Left forelimb (tissue), 1 donor: ENCODE measurements at regions not wholly inside any gene's neighbourhood (a gene's known extent, or its start where the extent isn't known, plus 50 kb on each side); places are given as distances from the start of the nearest gene placed in this dataset.
"Not testable (repeated sequence)": the region's sequence is repeated elsewhere in the genome, so short reads cannot be mapped to it uniquely, and the experiment has no call there.

Experiments used
- DNase-seq: peaks from one replicate; pipeline ENCODE4 v3.0.0-alpha.2; 2018; ENCODE audit warnings: low spot score

DNA sequence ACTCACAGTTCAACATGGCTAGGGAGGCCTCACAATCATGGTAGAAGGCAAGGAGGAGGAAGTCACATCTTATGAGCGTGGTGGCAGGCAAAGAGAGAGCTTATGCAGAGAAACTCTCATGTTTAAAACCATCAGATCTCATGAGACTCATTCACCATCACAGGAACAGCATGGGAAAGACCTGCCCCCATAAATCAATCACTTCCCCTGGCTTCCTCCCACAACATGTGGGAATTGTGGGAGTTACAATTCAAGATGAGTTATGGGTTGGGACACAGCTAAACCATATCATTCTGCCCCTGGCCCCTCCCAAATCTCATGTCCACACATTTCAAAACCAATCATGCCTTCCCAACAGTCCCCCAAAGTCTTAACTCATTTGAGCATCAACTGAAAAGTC is 268.8 kb upstream of the SPAG17 start:
- not testable (repeated sequence) for DNase-seq

DNA sequence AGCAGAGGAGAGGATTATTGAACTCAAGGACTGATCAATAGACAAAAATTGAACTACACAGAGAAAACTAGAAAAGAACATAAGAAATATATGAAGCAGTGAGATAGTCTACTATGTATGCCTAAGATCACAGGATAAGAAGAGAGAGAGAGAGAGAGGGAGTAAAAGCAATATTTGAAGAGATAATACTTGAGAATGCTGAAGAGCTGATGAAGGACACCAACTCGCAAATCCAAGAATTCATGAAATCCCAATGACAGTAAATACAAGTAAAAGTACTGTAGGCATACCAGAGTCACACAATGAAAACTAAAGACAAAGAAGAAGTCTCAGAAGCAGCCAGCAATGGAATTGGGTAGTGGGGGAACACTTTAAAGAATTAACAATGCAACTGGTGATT is 260.1 kb upstream of the SPAG17 start:
- DNase-seq: no peak

DNA sequence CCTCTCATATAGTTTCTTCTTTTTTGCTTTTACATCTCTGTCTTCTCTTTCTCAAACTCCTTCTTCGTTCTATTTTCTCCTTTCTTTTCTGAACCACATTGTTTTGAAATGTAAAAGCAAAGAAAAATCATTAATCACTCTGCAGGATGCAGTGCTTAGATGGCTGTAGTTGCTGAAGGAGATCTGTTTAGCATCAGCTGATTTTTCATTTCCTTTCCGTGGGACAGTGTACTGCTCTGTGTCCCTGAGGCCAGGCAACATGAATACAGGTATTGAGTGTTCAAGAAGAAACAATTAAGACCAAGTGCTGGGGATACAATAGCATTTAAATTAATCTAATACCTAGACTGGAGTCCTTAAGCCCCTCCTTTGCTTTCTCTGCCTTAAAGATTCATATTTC is 257.2 kb upstream of the SPAG17 start:
- DNase-seq: no peak

DNA sequence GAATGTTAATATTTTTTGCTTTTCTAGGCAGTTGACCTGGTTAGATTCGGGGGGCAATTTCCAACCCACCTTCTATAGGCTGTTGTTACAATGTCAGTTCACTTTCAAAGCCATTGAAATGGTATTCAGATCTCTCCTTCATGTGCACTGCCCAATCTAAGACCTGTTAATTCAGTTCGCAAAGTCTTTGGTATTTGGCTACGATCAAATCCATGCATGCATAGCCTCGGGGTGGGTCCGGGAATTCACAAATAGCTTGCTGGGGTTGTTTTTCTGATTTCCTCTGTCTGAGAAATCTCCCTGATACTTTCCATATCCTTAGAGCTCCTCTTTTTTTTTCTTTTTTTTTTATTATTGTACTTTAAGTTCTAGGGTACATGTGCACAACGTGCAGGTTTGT is 252.6 kb upstream of the SPAG17 start:
- DNase-seq: no peak

DNA sequence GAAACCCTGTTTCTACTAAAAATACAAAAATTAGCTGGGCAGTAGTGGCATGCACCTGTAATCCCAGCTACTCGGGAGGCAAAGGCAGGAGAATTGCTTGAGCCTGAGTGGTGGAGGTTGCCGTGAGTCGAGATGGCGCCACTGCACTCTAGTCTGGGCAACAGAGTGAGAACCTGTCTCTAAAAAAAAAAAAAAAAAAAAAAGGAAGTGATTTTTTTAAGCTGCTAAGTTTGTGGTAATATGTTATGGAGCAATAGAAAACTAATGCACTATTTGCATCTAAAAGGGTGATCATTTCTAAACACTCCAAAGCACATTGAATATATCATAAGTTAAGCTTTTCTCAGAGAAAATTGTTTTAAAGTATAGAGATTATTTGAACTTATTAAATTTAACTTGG is 244.8 kb upstream of the SPAG17 start:
- no peak for DNase-seq

DNA sequence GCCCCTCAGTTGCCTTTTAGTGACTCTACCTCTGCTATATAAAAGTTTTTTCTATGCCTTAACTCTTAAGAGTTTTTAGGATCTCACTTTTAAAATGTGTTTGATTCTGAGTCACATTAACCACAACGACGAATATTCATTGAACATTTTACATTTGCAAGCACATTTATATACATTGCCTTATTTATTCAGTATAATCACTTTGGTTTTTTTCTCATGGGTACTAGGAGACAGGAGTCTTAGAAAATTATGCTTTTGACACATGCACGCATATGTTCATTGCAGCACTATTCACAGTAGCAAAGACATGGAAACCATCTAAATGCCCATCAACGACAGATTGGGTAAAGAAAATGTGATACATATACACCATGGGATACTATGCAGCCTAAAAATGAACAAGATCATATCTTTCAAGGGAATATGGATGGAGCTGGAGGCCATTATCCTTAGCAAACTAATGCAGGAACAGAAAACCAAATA is 236.9 kb upstream of the SPAG17 start:
- no peak for DNase-seq

DNA sequence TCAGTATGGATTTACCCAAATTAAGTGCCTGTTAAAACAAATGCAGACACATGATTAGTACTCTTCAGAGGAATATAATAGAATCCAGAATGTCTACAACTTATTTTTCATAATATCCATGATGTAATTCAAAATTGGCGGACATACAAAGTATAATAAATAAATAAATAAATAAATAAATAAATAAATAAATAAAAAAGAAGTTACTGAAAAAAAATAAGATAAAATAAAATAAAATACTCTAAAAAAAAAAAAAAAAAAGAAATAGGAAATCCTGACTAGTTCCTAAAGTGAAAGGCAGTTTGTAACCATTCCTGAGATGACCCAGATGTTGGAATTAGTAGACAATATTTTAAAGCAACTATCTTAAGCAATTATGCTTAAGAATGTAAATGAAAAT is 219.0 kb upstream of the SPAG17 start:
- no peak for DNase-seq

DNA sequence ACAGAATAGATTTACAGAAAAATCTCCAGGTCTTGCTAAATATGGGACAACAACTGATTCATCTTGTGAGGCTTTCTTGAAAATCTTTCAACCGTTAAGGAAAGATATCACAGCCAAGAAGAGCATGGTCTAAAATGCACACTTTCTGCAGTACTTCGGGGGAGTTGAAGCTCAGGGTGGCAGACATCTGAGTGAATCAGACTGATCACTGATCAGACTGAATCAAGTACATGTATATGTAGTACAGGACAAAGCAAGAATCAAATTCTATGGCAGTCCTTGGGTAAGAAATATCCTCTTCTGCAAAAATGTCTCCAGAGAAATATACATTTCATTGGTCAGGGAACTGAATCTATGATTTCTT is 212.4 kb upstream of the SPAG17 start:
- no peak for DNase-seq

DNA sequence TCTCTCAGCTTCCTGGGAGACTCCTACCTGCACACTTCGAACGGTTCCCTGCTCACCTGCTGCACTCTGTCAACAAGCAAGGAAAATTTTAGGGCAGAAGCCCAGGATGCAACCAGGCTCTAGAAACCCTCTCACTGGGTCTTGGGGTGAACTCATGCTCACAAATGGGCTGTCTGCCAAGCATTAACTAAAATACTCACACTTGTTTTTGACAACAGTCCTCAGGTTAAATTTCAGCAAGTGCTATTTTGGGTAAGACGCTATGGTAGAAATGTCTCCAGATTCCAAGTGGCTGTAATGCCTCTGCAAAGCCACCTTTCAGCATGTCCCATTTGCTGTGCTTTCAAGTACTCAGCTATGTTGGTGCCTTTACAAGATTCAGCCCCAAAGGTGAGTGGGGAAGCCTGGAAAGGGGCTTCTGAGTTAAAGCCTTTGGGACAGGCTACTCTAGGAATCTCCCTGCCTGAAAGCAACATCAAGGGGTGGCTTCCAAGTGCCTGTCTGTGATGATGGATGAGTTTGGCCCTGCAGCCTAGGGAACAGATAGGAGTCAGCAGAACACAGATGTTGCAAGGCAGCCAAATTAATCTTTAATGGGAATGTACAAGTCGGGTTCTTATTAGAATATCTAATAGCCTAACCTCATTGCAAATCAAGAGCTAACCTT is 211.9 kb upstream of the SPAG17 start:
- DNase-seq: no peak

DNA sequence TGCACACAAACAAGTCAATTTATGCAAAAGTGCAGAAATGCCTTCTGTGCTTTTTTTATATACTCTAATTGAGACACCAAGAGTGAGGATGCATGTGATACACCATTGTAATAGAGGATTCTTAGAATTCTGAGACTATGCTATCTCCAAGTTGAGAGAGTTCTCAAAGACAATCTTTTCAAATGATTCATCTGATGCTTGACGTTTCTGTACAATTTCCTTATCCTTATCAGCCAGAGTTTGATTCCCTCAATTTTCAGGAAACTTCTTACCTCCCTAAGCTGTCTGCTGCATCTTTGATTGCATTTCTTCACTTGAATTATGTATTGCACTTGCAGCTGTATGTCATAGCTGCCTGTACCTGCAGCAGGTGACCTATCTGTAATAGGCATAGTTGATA is 211.3 kb upstream of the SPAG17 start:
- no peak for DNase-seq

DNA sequence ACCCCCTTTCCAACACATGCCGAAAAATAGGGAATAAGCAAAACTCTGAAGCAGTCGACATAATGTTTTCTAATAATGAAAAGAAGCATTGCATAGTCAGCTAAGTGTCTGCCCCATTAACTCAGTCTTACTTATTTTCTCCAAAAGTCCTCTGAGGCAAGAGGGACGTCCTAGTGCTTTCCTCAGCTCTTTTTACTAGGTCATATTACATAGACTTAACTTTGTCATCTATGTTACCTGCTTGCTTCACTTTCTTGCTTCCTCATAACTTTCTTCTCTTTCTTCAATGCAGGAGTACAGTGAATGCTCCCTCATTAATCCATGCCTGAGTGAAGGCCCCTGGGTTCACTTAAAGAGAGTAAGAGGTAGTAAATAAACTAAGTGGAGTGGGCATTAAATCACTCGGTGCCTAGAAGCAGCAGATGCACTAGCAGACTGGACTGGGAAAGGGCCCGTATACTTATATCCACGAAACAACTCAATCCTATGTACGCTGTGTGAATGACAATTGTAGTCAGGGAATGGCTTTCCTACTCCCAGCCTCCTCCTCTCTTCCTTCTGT is 210.5 kb upstream of the SPAG17 start:
- no peak for DNase-seq

DNA sequence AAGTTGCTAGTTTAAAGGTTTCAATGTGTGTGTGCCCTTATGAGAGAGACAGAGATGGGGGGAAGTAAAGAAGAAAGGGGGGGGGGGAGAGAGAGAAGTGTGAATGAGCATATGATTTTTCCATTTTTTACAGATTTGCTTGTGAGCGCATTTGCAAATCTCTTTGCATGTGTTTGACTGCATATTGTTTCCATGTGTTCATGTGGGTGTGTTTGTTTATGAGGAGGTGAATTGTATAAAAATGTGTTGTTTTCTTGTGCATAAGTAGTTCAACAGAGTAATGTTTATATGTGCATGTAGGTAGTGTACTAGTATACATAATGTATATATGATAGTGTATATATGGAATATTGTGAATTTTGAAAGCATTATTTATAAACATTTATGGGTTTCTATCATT is 205.9 kb upstream of the SPAG17 start:
- no peak for DNase-seq

DNA sequence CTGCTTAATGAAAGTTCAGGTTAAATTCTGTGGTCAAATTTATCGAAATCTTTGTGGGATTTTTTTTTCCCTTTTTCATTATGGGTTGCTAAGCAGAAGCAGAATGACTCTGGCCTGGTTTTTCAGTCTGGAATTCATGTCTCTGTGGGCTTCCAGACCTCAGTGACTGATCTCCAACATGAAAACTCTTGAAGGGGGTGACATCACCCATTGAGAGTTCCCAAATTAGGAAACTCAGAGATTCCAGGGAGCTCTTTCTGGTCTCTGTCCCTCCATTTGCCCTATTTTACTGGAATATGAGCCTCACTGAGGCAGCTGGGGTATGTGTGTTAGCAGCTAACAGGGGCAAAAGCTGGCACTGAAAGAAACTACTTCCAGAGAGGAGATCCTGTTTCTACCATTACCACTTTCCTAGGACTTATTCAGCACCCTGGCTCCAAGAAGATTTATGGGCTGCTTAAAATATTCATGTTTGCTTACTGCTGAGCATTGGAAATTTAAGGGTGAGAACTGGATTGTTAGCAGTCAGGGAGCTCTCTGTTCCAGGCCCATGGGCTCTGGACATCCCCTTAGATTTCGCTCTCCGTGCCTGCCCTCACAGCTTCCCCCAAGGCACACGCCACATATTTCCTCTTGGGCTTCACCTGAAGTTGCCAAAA is 203.4 kb upstream of the SPAG17 start:
- no peak for DNase-seq

DNA sequence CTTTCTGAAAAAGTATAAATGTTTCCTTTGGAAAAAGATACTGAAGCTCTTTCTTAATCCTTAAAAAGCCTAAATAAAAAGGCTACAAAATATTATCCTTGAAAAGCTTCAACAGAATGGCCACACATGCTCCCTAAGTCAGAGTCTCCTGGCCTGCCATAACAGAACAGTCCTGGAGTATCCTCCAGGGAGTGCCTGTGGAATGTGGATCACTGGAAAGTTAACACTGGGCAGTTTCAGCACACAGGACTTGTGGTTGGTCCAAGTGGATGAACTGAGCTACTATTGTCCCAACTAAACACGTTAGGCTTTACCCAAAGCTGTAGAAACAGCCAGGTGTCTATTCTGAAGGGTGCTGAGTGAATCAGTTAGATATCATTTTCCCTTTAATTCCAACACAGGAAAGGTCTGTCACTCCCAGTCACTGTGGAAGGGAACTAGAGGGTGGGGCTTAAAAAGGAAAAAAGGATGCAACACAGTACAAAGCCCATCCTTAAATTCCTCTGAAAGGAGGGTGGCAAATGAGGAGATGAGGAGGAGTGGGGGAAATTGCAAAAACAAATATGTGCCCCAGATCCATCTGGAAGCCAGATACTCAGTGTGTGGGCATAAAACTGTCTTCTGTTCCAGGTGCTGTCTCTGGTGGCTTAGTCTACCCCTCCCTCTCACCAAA is 196.3 kb upstream of the SPAG17 start:
- no peak for DNase-seq

DNA sequence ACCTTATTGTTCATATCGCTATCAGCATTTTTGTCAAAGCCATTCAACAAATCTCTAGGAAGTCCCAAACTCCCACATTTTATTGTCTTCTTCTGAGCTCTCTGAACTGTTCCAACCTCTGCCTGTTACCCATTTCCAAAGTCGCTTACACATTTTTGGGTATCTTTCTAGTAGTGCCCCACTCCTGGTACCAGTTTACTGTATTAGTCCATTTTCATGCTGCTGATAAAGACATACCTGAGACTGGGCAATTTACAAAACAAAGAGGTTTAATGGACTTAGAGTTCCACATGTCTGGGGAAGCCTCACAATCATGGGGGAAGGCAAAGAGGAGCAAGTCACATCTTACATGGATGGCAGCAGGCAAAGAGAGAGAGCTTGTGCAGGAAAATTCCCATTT is 192.2 kb upstream of the SPAG17 start:
- not testable (repeated sequence) for DNase-seq

DNA sequence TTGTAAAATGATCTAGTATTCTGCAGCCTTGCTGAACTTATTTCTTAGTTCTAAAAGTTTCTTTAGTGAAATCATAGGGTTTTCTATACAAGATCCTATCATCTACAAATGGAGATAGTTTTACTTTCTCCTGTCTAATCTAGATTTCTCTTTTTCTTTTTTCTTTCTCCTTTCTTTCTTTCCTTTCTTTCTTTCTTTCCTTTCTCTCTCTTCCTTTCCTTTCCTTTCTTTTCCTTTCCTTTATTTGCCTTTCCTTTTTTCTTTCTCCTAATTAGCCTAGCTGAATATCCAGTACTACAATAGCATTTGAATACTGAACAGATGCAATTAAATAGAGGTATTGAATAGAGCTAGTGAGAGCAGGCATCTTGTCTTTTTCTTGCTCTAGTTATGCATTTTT is 186.6 kb upstream of the SPAG17 start:
- DNase-seq: no peak

DNA sequence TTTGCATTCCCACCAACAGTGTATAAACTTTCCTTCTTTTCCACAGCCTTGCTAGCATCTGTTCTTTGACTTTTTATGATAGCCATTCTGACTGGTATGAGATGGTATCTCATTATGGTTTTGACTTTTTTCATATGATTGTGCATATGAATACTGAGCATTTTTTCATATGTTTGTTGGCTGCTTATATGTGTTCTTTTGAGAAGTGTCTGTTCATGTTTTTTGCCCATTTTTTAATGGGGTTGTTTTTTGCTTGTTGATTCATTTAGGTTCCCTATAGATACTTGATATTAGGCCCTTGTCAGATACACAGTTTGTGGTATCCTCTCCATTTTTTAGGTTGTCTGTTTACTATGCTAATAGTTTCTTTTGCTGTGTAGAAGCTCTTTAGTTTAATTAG is 185.8 kb upstream of the SPAG17 start:
- DNase-seq: no peak

DNA sequence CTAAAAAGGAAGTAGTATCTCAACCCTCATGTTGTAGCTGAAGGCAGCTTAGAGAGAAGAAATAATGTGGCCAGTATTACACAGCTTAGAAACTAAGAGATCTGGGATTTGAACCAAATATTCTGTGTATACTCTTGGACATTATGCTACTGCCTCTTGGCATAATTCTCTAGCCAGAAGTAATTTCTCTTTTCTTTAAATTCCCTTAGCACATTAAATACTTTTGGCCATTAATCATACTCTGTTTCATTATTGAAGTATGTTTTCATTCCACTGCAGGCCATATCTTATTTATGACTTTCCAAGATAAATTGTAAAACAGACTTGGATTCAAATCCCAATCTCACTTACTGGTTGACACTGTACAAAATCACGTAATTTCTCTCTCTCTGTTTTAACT is 181.3 kb upstream of the SPAG17 start:
- DNase-seq: no peak

DNA sequence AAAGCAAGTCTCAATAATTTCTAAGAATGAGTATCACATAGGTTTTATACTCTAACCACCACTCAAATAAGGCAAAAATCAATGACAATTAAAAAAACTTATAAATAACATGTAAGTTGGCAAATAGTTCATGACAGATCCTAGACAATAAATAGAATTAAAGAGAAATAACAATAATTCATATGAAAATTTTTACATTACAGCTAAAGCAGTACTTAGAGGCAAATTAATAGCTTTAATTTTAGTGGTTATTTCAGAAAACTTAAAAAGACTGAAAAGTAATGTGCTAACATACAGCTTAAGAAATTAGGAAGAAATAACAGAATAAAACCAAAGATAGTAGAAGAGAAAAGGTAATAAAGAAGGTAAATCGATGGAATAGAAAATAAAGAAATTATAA is 179.9 kb upstream of the SPAG17 start:
- DNase-seq: no peak

DNA sequence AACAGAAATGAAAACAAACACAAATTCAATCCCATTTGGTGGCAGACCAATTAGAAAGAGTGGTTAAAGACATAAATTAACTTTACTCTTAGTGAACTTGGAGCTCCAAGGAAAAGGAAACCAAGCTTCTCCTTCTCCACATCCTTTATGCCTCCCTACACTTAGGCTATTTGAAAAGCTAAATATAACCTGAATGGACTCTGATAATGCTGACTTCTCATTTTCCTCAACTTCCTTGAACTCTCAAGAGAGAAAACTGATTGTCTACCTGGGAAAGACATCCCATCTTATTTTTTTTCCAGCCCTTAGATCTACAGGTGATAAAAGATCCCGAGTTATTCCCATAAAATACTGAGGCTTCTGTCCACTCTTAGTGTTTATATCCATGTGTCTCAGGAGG is 178.4 kb upstream of the SPAG17 start:
- no peak for DNase-seq

DNA sequence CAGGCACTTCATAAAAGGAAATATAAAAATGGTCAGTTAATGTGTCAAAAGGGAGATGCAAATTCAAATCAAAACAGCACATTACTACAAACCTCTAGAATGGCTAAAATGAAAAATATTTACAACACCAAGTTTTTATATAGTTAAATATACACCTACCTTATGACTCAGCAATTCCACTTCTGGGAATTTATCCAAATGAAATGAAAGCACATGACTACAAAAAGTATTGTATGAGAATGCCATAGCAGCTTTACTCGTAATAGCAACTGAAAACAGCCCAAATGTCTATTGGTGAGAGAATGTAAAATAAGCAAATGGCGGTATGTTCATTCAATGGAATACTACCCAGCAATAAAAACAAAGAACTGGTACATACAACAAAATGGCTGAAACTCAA is 175.8 kb upstream of the SPAG17 start:
- DNase-seq: no peak

DNA sequence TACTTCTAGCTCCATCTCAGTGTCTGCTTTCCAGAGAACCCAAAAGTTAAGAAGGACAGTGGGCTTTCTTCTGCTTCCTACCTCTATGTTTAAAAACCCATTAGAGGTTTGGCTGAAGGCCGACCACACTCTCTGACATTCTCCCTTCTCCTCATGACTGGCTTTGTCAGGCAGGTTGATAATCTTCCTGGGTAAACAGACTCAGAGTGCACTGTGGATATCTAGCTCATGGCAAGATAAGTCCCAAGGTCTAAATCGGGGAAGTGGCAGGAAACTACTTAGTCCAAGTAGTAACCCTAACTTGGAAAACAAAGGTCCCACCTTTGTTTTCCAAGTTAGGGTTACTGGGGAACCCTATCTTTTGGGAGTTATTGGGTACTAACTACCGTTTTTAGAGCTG is 161.9 kb upstream of the SPAG17 start:
- no peak for DNase-seq
